NCI-H187 treated with DMSO at 0.1 percent for 48 hours (cell line): ENCODE measurements at regions not wholly inside any gene's neighbourhood (a gene's known extent, or its start where the extent isn't known, plus 50 kb on each side); places are given as distances from the start of the nearest gene placed in this dataset.

Experiments used
- DNase-seq: peaks from one replicate; lab custom pipeline; 2025; lab: John Stamatoyannopoulos, UW

- no peak for DNase-seq
These were observed 574.1 kb downstream of the LMO7 start for GRCh38 chr13:76210262-76210661.

- no peak for DNase-seq
These were observed 562.5 kb downstream of the LMO7 start for GRCh38 chr13:76198568-76199163.

GRCh38 chr13:76189882-76190519 is 553.9 kb downstream of the LMO7 start:
- DNase-seq: no peak

GRCh38 chr13:76175961-76176725 is 540.0 kb downstream of the LMO7 start:
- DNase-seq: no peak

- no peak for DNase-seq
These were observed 532.5 kb downstream of the LMO7 start for GRCh38 chr13:76168661-76169060.

- DNase-seq: no peak
These were observed 528.2 kb downstream of the LMO7 start for GRCh38 chr13:76164290-76164689.

- no peak for DNase-seq
These were observed 527.6 kb downstream of the LMO7 start for GRCh38 chr13:76163761-76164160.

GRCh38 chr13:76160961-76161925 is 525.1 kb downstream of the LMO7 start:
- DNase-seq: no peak

- DNase-seq: no peak
These were observed 524.4 kb downstream of the LMO7 start for GRCh38 chr13:76160506-76160905.

GRCh38 chr13:76157926-76158325 is 521.8 kb downstream of the LMO7 start:
- no peak for DNase-seq

- DNase-seq: no peak
These were observed 517.1 kb downstream of the LMO7 start for GRCh38 chr13:76153239-76153638.

- DNase-seq: no peak
These were observed 512.8 kb downstream of the LMO7 start for GRCh38 chr13:76148926-76149325.

- no peak for DNase-seq
These were observed 512.2 kb downstream of the LMO7 start for GRCh38 chr13:76148374-76148773.

- DNase-seq: no peak
These were observed 496.4 kb downstream of the LMO7 start for GRCh38 chr13:76132532-76132931.

GRCh38 chr13:76131551-76131950 is 495.4 kb downstream of the LMO7 start:
- no peak for DNase-seq

- DNase-seq: no peak
These were observed 493.3 kb downstream of the LMO7 start for GRCh38 chr13:76129305-76130000.

- no peak for DNase-seq
These were observed 491.8 kb downstream of the LMO7 start for GRCh38 chr13:76127922-76128321.

- DNase-seq: no peak
These were observed 487.4 kb downstream of the LMO7 start for GRCh38 chr13:76123548-76123947.

- no peak for DNase-seq
These were observed 480.7 kb downstream of the LMO7 start for GRCh38 chr13:76116751-76117360.

GRCh38 chr13:76106763-76107162 is 470.6 kb downstream of the LMO7 start:
- DNase-seq: no peak

- no peak for DNase-seq
These were observed 458.5 kb downstream of the LMO7 start for GRCh38 chr13:76094645-76095044.
